ENCODE measurements at regions not wholly inside any gene's neighbourhood (a gene's known extent, or its start where the extent isn't known, plus 50 kb on each side); places are given as distances from the start of the nearest gene placed in this dataset.

GRCh38 chr13:97076898-97077297, 82.6 kb upstream of the OXGR1 start:
- TF ChIP-seq CTCF (IDR thresholded peaks at IDR 0.05; ENCODE audit: insufficient read depth, low read depth, low read length) = no peak
- no peak overlapping the region for H3K27ac ChIP-seq (ENCODE audit: low read depth, low read length)
- H3K36me3 Mint-ChIP-seq (ENCODE audit: low read depth, unreplicated experiment) = no peaks in the 10 kb centered on the region
- H3K36me3 ChIP-seq (ENCODE audit: insufficient read depth, low read length) = no peaks in the 10 kb centered on the region
- DNase-seq (ENCODE audit: low read depth) = no peak
- H3K4me3 Mint-ChIP-seq (ENCODE audit: unreplicated experiment) = no peak overlapping the region
- H3K27me3 Mint-ChIP-seq (ENCODE audit: low read depth, unreplicated experiment) = no peaks in the 10 kb centered on the region
- FAIRE-seq = no peak
- H3K9ac ChIP-seq (ENCODE audit: low read length) = no peak overlapping the region
- no peak overlapping the region for H3K4me3 ChIP-seq (ENCODE audit: insufficient read depth, low read depth, low read length)
- no peaks in the 10 kb centered on the region for H3K27me3 ChIP-seq (ENCODE audit: insufficient read depth, low read length)
- H3K4me2 ChIP-seq (ENCODE audit: low read length) = no peak overlapping the region
- H3K9me3 ChIP-seq (ENCODE audit: insufficient read depth, low read depth, low read length) = no peaks in the 10 kb centered on the region
- no peak overlapping the region for H2AFZ ChIP-seq (ENCODE audit: low read depth, low read length)
- no peaks in the 10 kb centered on the region for H3K4me1 ChIP-seq (ENCODE audit: insufficient read depth, low read length)
- H3K4me1 Mint-ChIP-seq (ENCODE audit: low read depth, unreplicated experiment) = no peaks in the 10 kb centered on the region
- peaks cover 3% of the 10 kb centered on the region for H3K9me3 Mint-ChIP-seq (ENCODE audit: unreplicated experiment)
- no peaks in the 10 kb centered on the region for H4K20me1 ChIP-seq (ENCODE audit: insufficient read depth, low read length)
- H3K79me2 ChIP-seq (ENCODE audit: insufficient read depth, low read length) = no peaks in the 10 kb centered on the region
- H3K27ac Mint-ChIP-seq (ENCODE audit: unreplicated experiment) = no peak overlapping the region

GRCh38 chr13:97077341-97077740, 83.1 kb upstream of the OXGR1 start:
- Histone ChIP-seq H3K4me1 (ENCODE audit: insufficient read depth, low read length) (no peaks in the 10 kb centered on the region), H4K20me1 (ENCODE audit: insufficient read depth, low read length) (no peaks in the 10 kb centered on the region), H3K36me3 (ENCODE audit: insufficient read depth, low read length) (no peaks in the 10 kb centered on the region), H3K79me2 (ENCODE audit: insufficient read depth, low read length) (no peaks in the 10 kb centered on the region), H3K27ac (ENCODE audit: low read depth, low read length) (no peak overlapping the region), H3K9ac (ENCODE audit: low read length) (no peak overlapping the region), H3K9me3 (ENCODE audit: insufficient read depth, low read depth, low read length) (no peaks in the 10 kb centered on the region), H2AFZ (ENCODE audit: low read depth, low read length) (no peak overlapping the region), H3K27me3 (ENCODE audit: insufficient read depth, low read length) (no peaks in the 10 kb centered on the region), H3K4me2 (ENCODE audit: low read length) (no peak overlapping the region), H3K4me3 (ENCODE audit: insufficient read depth, low read depth, low read length) (no peak overlapping the region)
- TF ChIP-seq CTCF (IDR thresholded peaks at IDR 0.05; ENCODE audit: insufficient read depth, low read depth, low read length) = no peak
- TF ChIP-seq EZH2 (IDR thresholded peaks at IDR 0.05; ENCODE audit: insufficient read depth, low read length) = no peak
- FAIRE-seq = no peak
- no peaks in the 10 kb centered on the region for H3K4me1 Mint-ChIP-seq (ENCODE audit: low read depth, unreplicated experiment)
- H3K27me3 Mint-ChIP-seq (ENCODE audit: low read depth, unreplicated experiment) = no peaks in the 10 kb centered on the region
- no peak overlapping the region for H3K27ac Mint-ChIP-seq (ENCODE audit: unreplicated experiment)
- DNase-seq (ENCODE audit: low read depth) = no peak
- no peaks in the 10 kb centered on the region for H3K36me3 Mint-ChIP-seq (ENCODE audit: low read depth, unreplicated experiment)
- H3K9me3 Mint-ChIP-seq (ENCODE audit: unreplicated experiment) = peaks cover 3% of the 10 kb centered on the region
- H3K4me3 Mint-ChIP-seq (ENCODE audit: unreplicated experiment) = no peak overlapping the region

- TF ChIP-seq EZH2 (IDR thresholded peaks at IDR 0.05; ENCODE audit: insufficient read depth, low read length) = no peak
- Histone ChIP-seq H3K9me3 (ENCODE audit: insufficient read depth, low read depth, low read length) (no peaks in the 10 kb centered on the region), H3K79me2 (ENCODE audit: insufficient read depth, low read length) (no peaks in the 10 kb centered on the region), H4K20me1 (ENCODE audit: insufficient read depth, low read length) (no peaks in the 10 kb centered on the region), H2AFZ (ENCODE audit: low read depth, low read length) (no peak overlapping the region), H3K9ac (ENCODE audit: low read length) (no peak overlapping the region), H3K4me3 (ENCODE audit: insufficient read depth, low read depth, low read length) (no peak overlapping the region), H3K4me1 (ENCODE audit: insufficient read depth, low read length) (no peaks in the 10 kb centered on the region), H3K27ac (ENCODE audit: low read depth, low read length) (no peak overlapping the region), H3K4me2 (ENCODE audit: low read length) (no peak overlapping the region), H3K27me3 (ENCODE audit: insufficient read depth, low read length) (no peaks in the 10 kb centered on the region), H3K36me3 (ENCODE audit: insufficient read depth, low read length) (no peaks in the 10 kb centered on the region)
- Mint-ChIP-seq H3K4me1 (ENCODE audit: low read depth, unreplicated experiment) (no peaks in the 10 kb centered on the region), H3K4me3 (ENCODE audit: unreplicated experiment) (no peak overlapping the region), H3K27ac (ENCODE audit: unreplicated experiment) (no peak overlapping the region), H3K9me3 (ENCODE audit: unreplicated experiment) (peaks cover 3% of the 10 kb centered on the region), H3K27me3 (ENCODE audit: low read depth, unreplicated experiment) (no peaks in the 10 kb centered on the region), H3K36me3 (ENCODE audit: low read depth, unreplicated experiment) (no peaks in the 10 kb centered on the region)
- DNase-seq (ENCODE audit: low read depth) = no peak
- FAIRE-seq = no peak
Observed at GRCh38 chr13:97079726-97080125, 85.5 kb upstream of the OXGR1 start.

Data from astrocyte (in vitro differentiated cells and primary cell).